ENCODE measurements at regions not wholly inside any gene's neighbourhood (a gene's known extent, or its start where the extent isn't known, plus 50 kb on each side); places are given as distances from the start of the nearest gene placed in this dataset.

GRCh38 chr11:38005597-38005996 lies 1407.6 kb upstream of the RAG2 start:
- H3K4me3 ChIP-seq (replicated peaks in 1 of 3; ENCODE audit: insufficient read depth in 1 of 3, low read depth in 2 of 3, low read length in 3 of 3) = no peak overlapping the region
- H4K20me1 ChIP-seq (ENCODE audit: insufficient read depth, low read length) = no peaks in the 10 kb centered on the region
- ChIA-PET CTCF (ENCODE audit: low intra/inter-chr PET ratio, low total read pairs) (no interaction called here), POLR2A (no interaction called here)
- no peak overlapping the region for H3K4me2 ChIP-seq (ENCODE audit: low read depth, low read length)
- no peak overlapping the region for H3K9ac ChIP-seq (ENCODE audit: insufficient read depth, low read depth, low read length)
- H3K36me3 ChIP-seq (replicated peaks in 1 of 2; ENCODE audit: control insufficient read depth in 1 of 2, insufficient read depth in 2 of 2, low read length in 2 of 2) = no peaks in the 10 kb centered on the region
- no peak overlapping the region for H3K27ac ChIP-seq (ENCODE audit: extremely low read length, insufficient read depth, low read length)
- no peak for TF ChIP-seq FOXM1 (CRISPR knock-in tag; IDR thresholded peaks at IDR 0.05)
- TF ChIP-seq PAF1 (CRISPR knock-in tag; IDR thresholded peaks at IDR 0.05) = no peak
- TF ChIP-seq ZFY (CRISPR knock-in tag; IDR thresholded peaks at IDR 0.05) = no peak
- no peak for TF ChIP-seq BATF2 (CRISPR knock-in tag; IDR thresholded peaks at IDR 0.05)
- no peak for TF ChIP-seq ZUFSP (CRISPR knock-in tag; IDR thresholded peaks at IDR 0.05; ENCODE audit: borderline replicate concordance)
- TF ChIP-seq ZNF788 (CRISPR knock-in tag; IDR thresholded peaks at IDR 0.05; ENCODE audit: borderline replicate concordance) = no peak
- TF ChIP-seq ATRX (CRISPR knock-in tag; IDR thresholded peaks at IDR 0.05; ENCODE audit: borderline replicate concordance) = no peak
- TF ChIP-seq ZNF784 (CRISPR knock-in tag; IDR thresholded peaks at IDR 0.05; ENCODE audit: borderline replicate concordance) = no peak
- TF ChIP-seq ZNF782 (CRISPR knock-in tag; IDR thresholded peaks at IDR 0.05; ENCODE audit: borderline replicate concordance) = no peak
- TF ChIP-seq ZKSCAN1 (IDR thresholded peaks at IDR 0.05; ENCODE audit: low read length) = no peak
- TF ChIP-seq ZNF530 (CRISPR knock-in tag; IDR thresholded peaks at IDR 0.05; ENCODE audit: low read depth) = no peak
- TF ChIP-seq ZNF230 (CRISPR knock-in tag; IDR thresholded peaks at IDR 0.05) = no peak
- 46% methylated on average over 2 of the region's 2 CpGs for WGBS (ENCODE audit: low lambda C conversion rate)
- BruUV-seq (replicated peaks) = no TSS peak
- FAIRE-seq (no peak), ATAC-seq (no peak), DNase-seq (ENCODE audit: low spot score) (no peak)
- H3K27me3 ChIP-seq (ENCODE audit: control insufficient read depth in 1 of 2, insufficient read depth in 2 of 2, low read length in 2 of 2) = no peaks in the 10 kb centered on the region
- no peaks in the 10 kb centered on the region for H3K79me2 ChIP-seq (ENCODE audit: insufficient read depth, low read length)
- H2AFZ ChIP-seq (ENCODE audit: low read length) = no peak overlapping the region
- H3K9me3 ChIP-seq (ENCODE audit: low read length) = peaks cover 46% of the 10 kb centered on the region
- intact Hi-C loops (cut with micrococcal nuclease; ENCODE audit: unreplicated experiment) = no loop called here
- no peaks in the 10 kb centered on the region for H3K4me1 ChIP-seq (ENCODE audit: insufficient read depth, low read length)
- in situ Hi-C loops (cut with HindIII; ENCODE audit: extremely low pct_ligation_motif_present, low pct_unique_long_range_greater_than_20kb) = no loop called here

All from HepG2 (cell line).